DOHH2 (cell line): ENCODE measurements at regions not wholly inside any gene's neighbourhood (a gene's known extent, or its start where the extent isn't known, plus 50 kb on each side); places are given as distances from the start of the nearest gene placed in this dataset.

ENCODE experiments used
- H3F3A ChIP-seq: fragments of 200-600 bp; sonication (generic), shearing (Covaris generic); 2 replicates; pipeline ENCODE4 v1.6.0; 2016; ENCODE audit warnings: antibody characterized with exemption, mild to moderate bottlenecking; ENCODE audit not compliant: control insufficient read depth, insufficient read depth
- H3K27ac ChIP-seq: fragments of 200-600 bp; sonication (generic); 2 replicates; pipeline ENCODE4 v1.5.1; 2014; ENCODE audit warnings: low read depth, mild to moderate bottlenecking, low read length, moderate library complexity
- H3K27me3 ChIP-seq: fragments of 200-600 bp; sonication (generic); 2 replicates; pipeline ENCODE4 v1.6.1; 2014; ENCODE audit warnings: mild to moderate bottlenecking, low read length, mixed read lengths; ENCODE audit not compliant: control insufficient read depth
- H3K36me3 ChIP-seq: fragments of 200-600 bp; sonication (generic); 2 replicates; pipeline ENCODE4 v1.6.1; 2014; ENCODE audit warnings: mild to moderate bottlenecking, low read length, moderate library complexity, mixed read lengths; ENCODE audit not compliant: control insufficient read depth
- H3K4me1 ChIP-seq: fragments of 200-600 bp; sonication (generic); 2 replicates; pipeline ENCODE4 v1.6.1; 2014; ENCODE audit warnings: mild to moderate bottlenecking, low read length, mixed read lengths; ENCODE audit not compliant: control insufficient read depth
- H3K4me2 ChIP-seq: fragments of 200-600 bp; sonication (generic); 2 replicates; pipeline ENCODE4 v1.6.0; 2014; ENCODE audit warnings: mild to moderate bottlenecking, low read length, moderate library complexity
- H3K4me3 ChIP-seq: fragments of 200-600 bp; sonication (generic); 2 replicates; pipeline ENCODE4 v1.5.1; 2014; ENCODE audit warnings: mild to moderate bottlenecking, low read length, mixed read lengths
- H3K79me2 ChIP-seq: fragments of 200-600 bp; sonication (generic); 2 replicates; pipeline ENCODE4 v1.6.1; 2014; ENCODE audit warnings: mild to moderate bottlenecking, low read length, mixed read lengths; ENCODE audit not compliant: control insufficient read depth
- H3K9me2 ChIP-seq: fragments of 200-600 bp; sonication (generic); replicated peaks from 2 replicates; pipeline ENCODE4 v1.6.1; 2014; ENCODE audit warnings: mild to moderate bottlenecking, low read length, mixed read lengths; ENCODE audit not compliant: control insufficient read depth
- H3K9me3 ChIP-seq: fragments of 200-600 bp; sonication (generic); 2 replicates; pipeline ENCODE4 v1.6.1; 2014; ENCODE audit warnings: antibody characterized with exemption, low read length, mixed read lengths; ENCODE audit not compliant: control insufficient read depth, insufficient read depth
- H4K20me1 ChIP-seq: fragments of 200-600 bp; sonication (generic); 2 replicates; pipeline ENCODE4 v1.6.0; 2014; ENCODE audit warnings: low read depth, mild to moderate bottlenecking, antibody characterized with exemption, low read length, moderate library complexity; ENCODE audit not compliant: control insufficient read depth, insufficient read depth
- EZH2phosphoT487 ChIP-seq: fragments of 200-600 bp; sonication (generic); IDR thresholded peaks from 2 replicates; pipeline ENCODE4 v1.6.1; 2017; ENCODE audit warnings: borderline replicate concordance, mild to moderate bottlenecking, antibody characterized with exemption, low read length, moderate library complexity, mixed read lengths
- TF ChIP-seq, protein P1 (sequence below): fragments of 200-600 bp; sonication (generic); IDR thresholded peaks from one replicate; pipeline ENCODE4 v1.5.1; 2014; ENCODE audit warnings: antibody characterized with exemption, mild to moderate bottlenecking, low read depth, low read length; ENCODE audit not compliant: poor library complexity, severe bottlenecking

DNA sequence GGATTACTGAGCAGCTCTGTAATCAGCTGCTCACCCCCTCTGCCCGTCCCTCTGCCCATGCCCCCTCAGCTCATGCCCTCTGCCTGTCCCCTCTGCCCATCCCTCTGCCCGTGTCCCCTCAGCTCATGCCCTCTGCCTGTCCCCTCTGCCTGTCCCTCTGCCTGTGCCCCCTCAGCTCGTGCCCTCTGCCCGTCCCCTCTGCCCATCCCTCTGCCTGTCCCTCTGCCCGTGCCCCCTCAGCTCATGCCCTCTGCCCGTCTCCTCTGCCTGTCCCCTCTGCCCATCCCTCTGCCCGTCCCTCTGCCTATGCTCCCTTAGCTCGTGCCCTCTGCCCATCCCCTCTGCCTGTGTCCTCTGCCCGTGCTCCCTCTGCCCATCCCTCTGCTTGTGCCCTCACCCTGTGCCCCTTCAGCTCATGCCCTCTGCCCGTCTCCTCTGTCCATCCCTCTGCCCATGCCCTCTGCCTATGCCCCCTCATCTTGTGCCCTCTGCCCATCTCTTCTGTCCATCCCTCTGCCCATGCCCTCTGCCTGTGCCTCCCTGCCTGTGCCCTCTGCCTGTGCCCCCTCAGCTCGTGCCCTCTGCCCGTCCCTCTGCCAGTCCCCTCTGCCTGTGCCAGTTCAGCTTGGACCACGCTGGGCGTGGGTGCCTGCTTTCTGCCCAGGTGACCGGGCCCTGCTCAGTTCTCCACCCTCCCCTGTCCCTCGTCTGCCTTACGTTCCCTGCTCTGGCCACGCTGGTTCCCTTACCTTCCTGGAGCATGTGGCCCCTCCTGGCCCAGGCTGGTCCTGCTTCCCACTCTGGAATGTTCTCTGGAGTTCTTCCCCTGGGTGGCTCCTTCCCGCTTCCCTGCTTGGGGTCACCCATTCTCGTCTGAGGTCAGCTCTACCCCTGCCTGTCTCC, 97.6 kb downstream of the NPIPB11 start:
- no peak for TF ChIP-seq EZH2phosphoT487
- TF ChIP-seq, protein P1, sequence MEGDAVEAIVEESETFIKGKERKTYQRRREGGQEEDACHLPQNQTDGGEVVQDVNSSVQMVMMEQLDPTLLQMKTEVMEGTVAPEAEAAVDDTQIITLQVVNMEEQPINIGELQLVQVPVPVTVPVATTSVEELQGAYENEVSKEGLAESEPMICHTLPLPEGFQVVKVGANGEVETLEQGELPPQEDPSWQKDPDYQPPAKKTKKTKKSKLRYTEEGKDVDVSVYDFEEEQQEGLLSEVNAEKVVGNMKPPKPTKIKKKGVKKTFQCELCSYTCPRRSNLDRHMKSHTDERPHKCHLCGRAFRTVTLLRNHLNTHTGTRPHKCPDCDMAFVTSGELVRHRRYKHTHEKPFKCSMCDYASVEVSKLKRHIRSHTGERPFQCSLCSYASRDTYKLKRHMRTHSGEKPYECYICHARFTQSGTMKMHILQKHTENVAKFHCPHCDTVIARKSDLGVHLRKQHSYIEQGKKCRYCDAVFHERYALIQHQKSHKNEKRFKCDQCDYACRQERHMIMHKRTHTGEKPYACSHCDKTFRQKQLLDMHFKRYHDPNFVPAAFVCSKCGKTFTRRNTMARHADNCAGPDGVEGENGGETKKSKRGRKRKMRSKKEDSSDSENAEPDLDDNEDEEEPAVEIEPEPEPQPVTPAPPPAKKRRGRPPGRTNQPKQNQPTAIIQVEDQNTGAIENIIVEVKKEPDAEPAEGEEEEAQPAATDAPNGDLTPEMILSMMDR, result no peak

DNA sequence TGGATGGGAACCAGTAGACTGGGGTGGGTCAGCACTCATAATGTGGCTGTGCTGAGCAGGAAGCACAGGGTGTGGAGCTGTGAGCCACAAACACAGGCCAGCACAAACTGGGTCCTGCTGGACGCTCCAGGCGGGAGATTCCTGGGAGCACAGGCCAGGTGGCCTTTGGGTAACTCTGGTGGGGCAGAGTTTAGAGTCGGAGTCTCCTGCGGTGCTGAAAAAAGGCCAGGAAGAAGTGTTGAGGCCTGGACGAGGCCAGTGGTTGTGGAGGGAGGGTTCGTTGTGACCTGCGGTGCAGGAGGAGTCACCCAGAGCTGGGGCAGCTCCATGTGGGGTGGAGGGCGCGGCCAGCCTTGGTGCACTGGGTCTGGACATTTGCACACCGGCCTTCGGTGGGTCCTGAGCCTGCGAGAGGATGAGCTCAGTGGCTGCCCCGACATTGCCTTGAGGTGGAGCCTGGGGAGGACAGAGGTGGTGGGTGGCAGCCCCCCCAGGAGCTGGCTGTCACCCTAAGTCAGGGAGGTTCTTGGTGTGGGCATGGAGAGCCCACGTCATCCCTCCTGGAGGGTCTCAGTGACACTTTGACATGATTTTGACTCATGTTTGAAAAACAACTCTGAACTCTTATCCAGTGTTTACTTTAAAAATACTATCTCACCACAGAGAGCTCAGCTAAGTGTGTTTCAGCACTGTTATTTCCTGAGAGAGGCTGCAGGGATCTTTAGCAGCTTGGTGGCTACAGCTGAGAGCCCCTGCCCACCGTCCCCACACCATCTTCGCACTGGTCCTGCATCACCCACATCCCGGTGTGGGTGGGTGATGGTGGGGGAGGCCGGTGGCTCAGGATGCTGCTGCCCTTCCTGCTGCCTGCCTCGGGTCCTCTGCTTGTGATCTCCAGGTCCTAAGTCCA, 98.7 kb downstream of the NPIPB11 start:
- Histone ChIP-seq H3F3A (no peaks in the 10 kb centered on the region), H3K27ac (no peak overlapping the region), H3K36me3 (no peaks in the 10 kb centered on the region), H3K9me2 (no peaks in the 10 kb centered on the region), H3K9me3 (no peaks in the 10 kb centered on the region), H3K4me2 (no peak overlapping the region), H3K4me3 (no peak overlapping the region), H4K20me1 (no peaks in the 10 kb centered on the region), H3K79me2 (no peaks in the 10 kb centered on the region), H3K4me1 (no peaks in the 10 kb centered on the region), H3K27me3 (no peaks in the 10 kb centered on the region)
- TF ChIP-seq, protein P1, result no peak
- TF ChIP-seq EZH2phosphoT487, result no peak

More for the DNA sequence above, 97.6 kb downstream of the NPIPB11 start:
- H3K4me2 ChIP-seq, result no peak overlapping the region
- no peaks in the 10 kb centered on the region for H4K20me1 ChIP-seq
- H3K9me3 ChIP-seq, result no peaks in the 10 kb centered on the region
- H3K4me3 ChIP-seq, result no peak overlapping the region
- no peaks in the 10 kb centered on the region for H3F3A ChIP-seq
- H3K4me1 ChIP-seq, result no peaks in the 10 kb centered on the region
- H3K9me2 ChIP-seq, result no peaks in the 10 kb centered on the region
- H3K27ac ChIP-seq, result no peak overlapping the region
- no peaks in the 10 kb centered on the region for H3K36me3 ChIP-seq
- no peaks in the 10 kb centered on the region for H3K27me3 ChIP-seq
- H3K79me2 ChIP-seq, result no peaks in the 10 kb centered on the region

DNA sequence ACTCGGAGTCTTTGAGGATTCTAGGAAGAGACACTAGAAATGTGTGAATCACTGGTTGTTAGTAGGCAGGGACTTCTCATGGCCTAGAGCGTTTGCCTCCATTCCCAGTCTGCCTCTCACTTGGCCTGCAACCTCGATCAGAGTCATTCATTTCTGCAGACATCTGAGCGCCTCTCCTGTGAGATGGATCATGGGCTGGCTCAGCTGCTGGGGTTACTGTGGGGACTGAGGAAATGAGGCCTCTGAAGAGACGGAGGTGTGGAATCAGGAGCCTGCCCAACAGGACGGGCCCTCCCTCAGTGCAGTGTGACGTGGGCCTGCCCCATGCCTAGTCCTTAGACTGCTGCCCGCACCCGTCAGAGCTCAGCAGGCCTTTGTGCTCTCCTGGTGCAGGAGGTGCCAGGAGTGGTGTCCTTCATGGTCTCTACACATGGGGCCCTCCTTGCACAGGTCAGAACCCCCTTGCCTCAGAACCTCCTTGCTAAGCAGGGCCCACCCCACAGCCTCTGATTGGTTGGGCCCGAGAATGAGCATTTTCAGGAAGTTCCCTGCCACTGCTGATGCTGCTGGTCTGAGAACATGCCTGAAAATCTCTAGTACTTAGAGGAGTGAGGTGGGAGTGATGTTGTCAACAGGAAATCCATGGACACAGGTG, 99.4 kb downstream of the NPIPB11 start:
- Histone ChIP-seq H3K4me1 (no peaks in the 10 kb centered on the region), H3K9me2 (no peaks in the 10 kb centered on the region), H3K9me3 (no peaks in the 10 kb centered on the region), H3K27me3 (no peaks in the 10 kb centered on the region), H3F3A (no peaks in the 10 kb centered on the region), H3K36me3 (no peaks in the 10 kb centered on the region), H3K4me3 (no peak overlapping the region), H3K79me2 (no peaks in the 10 kb centered on the region), H4K20me1 (no peaks in the 10 kb centered on the region), H3K27ac (no peak overlapping the region), H3K4me2 (no peak overlapping the region)
- no peak for TF ChIP-seq EZH2phosphoT487
- TF ChIP-seq, protein P1, result no peak
